ENCODE measurements at regions not wholly inside any gene's neighbourhood (a gene's known extent, or its start where the extent isn't known, plus 50 kb on each side); places are given as distances from the start of the nearest gene placed in this dataset.

DNA sequence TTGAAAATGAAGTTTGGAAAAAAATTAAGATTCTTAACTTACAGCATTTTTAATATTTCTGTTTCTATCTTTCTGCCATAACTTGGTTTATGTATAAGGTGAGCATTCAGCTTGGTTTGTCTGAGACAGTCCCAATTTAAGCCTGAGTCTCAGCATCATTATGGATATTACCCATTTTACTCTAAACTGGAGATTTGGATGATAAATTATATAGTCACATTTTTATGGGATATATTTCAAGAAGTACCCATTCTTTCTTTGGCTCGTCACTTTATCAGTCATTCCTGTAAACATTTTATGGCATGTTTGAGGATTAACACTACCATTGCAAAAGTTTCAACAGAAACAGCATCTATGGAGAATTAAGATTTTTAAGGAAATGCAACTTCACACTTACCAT lies 1129.0 kb upstream of the PCDH9 start:
- H3K9me3 Mint-ChIP-seq (ENCODE audit: low read depth), result peaks cover under 1% of the 10 kb centered on the region
- no peak overlapping the region for H3K4me3 Mint-ChIP-seq (ENCODE audit: unreplicated experiment)
- no peak for DNase-seq (ENCODE audit: low spot score)
- no peaks in the 10 kb centered on the region for H3K27me3 Mint-ChIP-seq (ENCODE audit: low read depth)
- TF ChIP-seq, protein P1, sequence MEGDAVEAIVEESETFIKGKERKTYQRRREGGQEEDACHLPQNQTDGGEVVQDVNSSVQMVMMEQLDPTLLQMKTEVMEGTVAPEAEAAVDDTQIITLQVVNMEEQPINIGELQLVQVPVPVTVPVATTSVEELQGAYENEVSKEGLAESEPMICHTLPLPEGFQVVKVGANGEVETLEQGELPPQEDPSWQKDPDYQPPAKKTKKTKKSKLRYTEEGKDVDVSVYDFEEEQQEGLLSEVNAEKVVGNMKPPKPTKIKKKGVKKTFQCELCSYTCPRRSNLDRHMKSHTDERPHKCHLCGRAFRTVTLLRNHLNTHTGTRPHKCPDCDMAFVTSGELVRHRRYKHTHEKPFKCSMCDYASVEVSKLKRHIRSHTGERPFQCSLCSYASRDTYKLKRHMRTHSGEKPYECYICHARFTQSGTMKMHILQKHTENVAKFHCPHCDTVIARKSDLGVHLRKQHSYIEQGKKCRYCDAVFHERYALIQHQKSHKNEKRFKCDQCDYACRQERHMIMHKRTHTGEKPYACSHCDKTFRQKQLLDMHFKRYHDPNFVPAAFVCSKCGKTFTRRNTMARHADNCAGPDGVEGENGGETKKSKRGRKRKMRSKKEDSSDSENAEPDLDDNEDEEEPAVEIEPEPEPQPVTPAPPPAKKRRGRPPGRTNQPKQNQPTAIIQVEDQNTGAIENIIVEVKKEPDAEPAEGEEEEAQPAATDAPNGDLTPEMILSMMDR (IDR thresholded peaks at IDR 0.05), result no peak
- H3K27ac Mint-ChIP-seq (ENCODE audit: unreplicated experiment), result no peak overlapping the region
- H3K36me3 Mint-ChIP-seq (ENCODE audit: low read depth), result peaks cover 2% of the 10 kb centered on the region
- H3K4me1 Mint-ChIP-seq (ENCODE audit: low read depth), result peaks cover 11% of the 10 kb centered on the region

DNA sequence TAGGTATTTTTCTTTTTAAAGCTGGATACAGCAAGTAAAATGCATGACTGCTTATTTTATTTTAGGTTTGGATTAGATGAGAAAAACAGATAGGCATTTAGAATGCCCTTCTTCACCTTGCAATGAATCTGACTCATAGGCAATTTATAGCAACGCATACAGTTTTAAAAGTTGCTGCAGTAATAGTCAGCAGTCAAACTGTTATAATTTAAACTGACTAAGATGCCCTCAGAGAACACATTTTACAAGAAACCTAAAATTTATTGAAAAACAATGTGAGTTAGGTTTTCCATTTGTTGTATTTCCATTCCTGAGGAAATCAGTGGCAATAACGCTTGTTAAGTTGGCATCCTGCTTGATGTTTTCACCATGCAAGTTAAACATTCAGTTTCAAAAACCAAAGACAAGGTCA lies 1128.2 kb upstream of the PCDH9 start:
- peaks cover 11% of the 10 kb centered on the region for H3K4me1 Mint-ChIP-seq (ENCODE audit: low read depth)
- TF ChIP-seq, protein P1 (IDR thresholded peaks at IDR 0.05), result no peak
- no peaks in the 10 kb centered on the region for H3K27me3 Mint-ChIP-seq (ENCODE audit: low read depth)
- H3K9me3 Mint-ChIP-seq (ENCODE audit: low read depth), result peaks cover 3% of the 10 kb centered on the region
- peaks cover 2% of the 10 kb centered on the region for H3K36me3 Mint-ChIP-seq (ENCODE audit: low read depth)
- no peak overlapping the region for H3K27ac Mint-ChIP-seq (ENCODE audit: unreplicated experiment)
- no peak overlapping the region for H3K4me3 Mint-ChIP-seq (ENCODE audit: unreplicated experiment)
- DNase-seq (ENCODE audit: low spot score), result no peak

DNA sequence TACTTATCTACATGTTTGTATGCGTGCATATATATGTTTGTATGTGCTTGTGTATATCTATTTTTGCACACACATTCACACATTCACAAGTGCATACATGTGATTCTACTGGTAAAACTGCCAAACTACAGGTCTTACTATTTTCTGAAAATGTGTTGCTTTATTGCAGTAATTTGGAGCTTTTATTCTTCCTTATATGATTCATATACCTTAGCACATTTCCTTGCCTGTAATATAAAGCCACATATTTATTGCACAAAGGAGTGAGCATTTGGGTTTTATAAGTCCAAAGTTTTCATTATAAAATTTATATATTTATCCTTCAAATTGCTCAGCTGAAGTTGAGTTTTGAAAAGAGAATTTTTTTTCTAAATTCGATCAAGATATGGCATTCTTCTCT lies 1120.4 kb upstream of the PCDH9 start:
- TF ChIP-seq, protein P1 (IDR thresholded peaks at IDR 0.05), result no peak
- H3K36me3 Mint-ChIP-seq (ENCODE audit: low read depth), result no peaks in the 10 kb centered on the region
- DNase-seq (ENCODE audit: low spot score), result no peak
- peaks cover 3% of the 10 kb centered on the region for H3K9me3 Mint-ChIP-seq (ENCODE audit: low read depth)
- H3K4me3 Mint-ChIP-seq (ENCODE audit: unreplicated experiment), result no peak overlapping the region
- no peak overlapping the region for H3K27ac Mint-ChIP-seq (ENCODE audit: unreplicated experiment)
- H3K27me3 Mint-ChIP-seq (ENCODE audit: low read depth), result peaks cover 3% of the 10 kb centered on the region
- no peaks in the 10 kb centered on the region for H3K4me1 Mint-ChIP-seq (ENCODE audit: low read depth)

DNA sequence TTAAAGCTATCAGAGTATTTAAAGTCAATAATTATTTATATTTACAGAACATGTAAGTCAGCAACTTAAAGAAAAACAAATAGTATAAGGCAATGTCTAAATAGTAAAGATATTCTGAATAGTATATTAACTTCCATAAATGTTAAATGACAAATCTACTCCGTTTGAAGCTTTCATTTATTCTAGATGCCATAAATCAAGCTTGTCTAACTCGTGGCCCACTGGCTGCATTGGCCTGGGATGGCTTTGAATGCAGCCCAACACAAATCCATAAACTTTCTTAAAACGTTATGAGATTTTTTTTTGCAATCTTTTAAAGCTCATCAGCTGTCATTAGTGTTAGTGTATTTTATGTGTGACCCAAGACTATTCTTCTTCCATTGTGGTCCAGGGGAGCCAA lies 1117.1 kb upstream of the PCDH9 start:
- Mint-ChIP-seq H3K27ac (ENCODE audit: unreplicated experiment) (no peak overlapping the region), H3K4me1 (ENCODE audit: low read depth) (no peaks in the 10 kb centered on the region)
- TF ChIP-seq, protein P1 (IDR thresholded peaks at IDR 0.05), result no peak

DNA sequence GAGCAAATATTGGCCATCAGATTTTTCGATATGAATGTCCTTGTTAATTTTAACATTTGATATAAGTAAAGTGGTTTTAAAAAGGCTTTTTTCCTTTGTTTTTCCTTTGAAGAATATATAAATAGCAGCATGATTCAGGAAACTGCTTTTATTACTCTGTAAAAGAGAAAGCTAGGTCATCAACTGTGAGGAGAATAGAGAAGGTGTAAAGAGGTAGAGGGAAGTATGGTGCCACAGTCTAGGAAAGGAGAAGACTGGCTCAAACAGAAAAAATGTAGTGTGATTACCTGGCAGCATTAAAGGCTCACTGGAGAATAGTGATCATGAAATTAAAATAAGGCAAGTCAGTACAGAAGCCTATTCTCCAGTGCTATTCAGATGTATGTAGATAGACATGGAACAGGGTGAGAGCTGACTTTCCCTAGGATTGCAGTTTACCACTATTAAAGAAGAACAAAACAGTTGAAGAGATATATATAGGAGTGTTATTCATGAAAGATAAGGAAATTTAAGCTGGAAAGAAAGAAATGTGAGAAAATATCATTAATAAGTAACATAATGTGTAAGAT lies 1115.9 kb upstream of the PCDH9 start:
- no peaks in the 10 kb centered on the region for H3K27me3 Mint-ChIP-seq (ENCODE audit: low read depth)
- no peak for DNase-seq (ENCODE audit: low spot score)
- TF ChIP-seq, protein P1 (IDR thresholded peaks at IDR 0.05), result no peak
- no peak overlapping the region for H3K4me3 Mint-ChIP-seq (ENCODE audit: unreplicated experiment)
- H3K27ac Mint-ChIP-seq (ENCODE audit: unreplicated experiment), result no peak overlapping the region
- H3K9me3 Mint-ChIP-seq (ENCODE audit: low read depth), result peaks cover 11% of the 10 kb centered on the region
- no peaks in the 10 kb centered on the region for H3K4me1 Mint-ChIP-seq (ENCODE audit: low read depth)
- peaks cover 5% of the 10 kb centered on the region for H3K36me3 Mint-ChIP-seq (ENCODE audit: low read depth)

More for the DNA sequence above, 1117.1 kb upstream of the PCDH9 start:
- Mint-ChIP-seq H3K27me3 (ENCODE audit: low read depth) (peaks cover 3% of the 10 kb centered on the region), H3K4me3 (ENCODE audit: unreplicated experiment) (no peak overlapping the region), H3K9me3 (ENCODE audit: low read depth) (peaks cover 7% of the 10 kb centered on the region), H3K36me3 (ENCODE audit: low read depth) (peaks cover 5% of the 10 kb centered on the region)
- no peak for DNase-seq (ENCODE audit: low spot score)
